Smooth muscle cell (in vitro differentiated cells): ENCODE measurements at regions not wholly inside any gene's neighbourhood (a gene's known extent, or its start where the extent isn't known, plus 50 kb on each side); places are given as distances from the start of the nearest gene placed in this dataset.

Experiments used
- DNase-seq: peaks from one replicate; lab custom pipeline; 2025; ENCODE audit not compliant: unreplicated experiment; lab: John Stamatoyannopoulos, UW
- H2AFZ ChIP-seq: fragments of 200-600 bp; sonication (generic); 2 replicates; pipeline ENCODE4 v1.6.0; 2016; ENCODE audit warnings: antibody characterized with exemption, low read depth, mild to moderate bottlenecking
- H3F3A ChIP-seq: fragments of 200-600 bp; sonication (generic); 2 replicates; pipeline ENCODE4 v1.6.0; 2017; ENCODE audit warnings: antibody characterized with exemption, low read depth
- H3K27ac ChIP-seq: fragments of 200-600 bp; sonication (generic); 2 replicates; pipeline ENCODE4 v1.5.1; 2016; ENCODE audit warnings: low read depth, mild to moderate bottlenecking
- H3K27me3 ChIP-seq: fragments of 200-600 bp; sonication (generic); 2 replicates; pipeline ENCODE4 v1.6.1; 2016; ENCODE audit warnings: low read depth, mild to moderate bottlenecking
- H3K36me3 ChIP-seq: fragments of 200-600 bp; sonication (generic); 2 replicates; pipeline ENCODE4 v1.5.1; 2016; ENCODE audit warnings: low read depth
- H3K4me1 ChIP-seq: fragments of 200-600 bp; sonication (generic); 2 replicates; pipeline ENCODE4 v1.5.1; 2016; ENCODE audit warnings: low read depth
- H3K4me2 ChIP-seq: fragments of 200-600 bp; sonication (generic); 2 replicates; pipeline ENCODE4 v1.6.0; 2016; ENCODE audit warnings: mild to moderate bottlenecking
- H3K4me3 ChIP-seq: fragments of 200-600 bp; sonication (generic); 2 replicates; pipeline ENCODE4 v1.5.1; 2016; ENCODE audit warnings: mild to moderate bottlenecking
- H3K79me2 ChIP-seq: fragments of 200-600 bp; sonication (generic); 2 replicates; pipeline ENCODE4 v1.6.0; 2016; ENCODE audit warnings: low read depth, mild to moderate bottlenecking
- H3K9ac ChIP-seq: fragments of 200-600 bp; sonication (generic); 2 replicates; pipeline ENCODE4 v1.6.0; 2016; ENCODE audit warnings: low read depth
- H3K9me3 ChIP-seq: fragments of 200-600 bp; sonication (generic); replicated peaks from 2 replicates; pipeline ENCODE4 v1.5.1; 2016; ENCODE audit warnings: low read depth
- H4K20me1 ChIP-seq: fragments of 200-600 bp; sonication (generic); 2 replicates; pipeline ENCODE4 v1.6.0; 2016; ENCODE audit warnings: low read depth
- WGBS: methylation state at CpG from one replicate; pipeline ENCODE4 v1.1.7; 2016; ENCODE audit warnings: low lambda C conversion rate; 5-methylcytosine and 5-hydroxymethylcytosine counted together
- TF ChIP-seq, protein P1 (sequence below): fragments of 200-600 bp; sonication (generic); IDR thresholded peaks from 2 replicates; pipeline ENCODE4 v1.5.1; 2017; ENCODE audit warnings: borderline replicate concordance, mild to moderate bottlenecking, antibody characterized with exemption; ENCODE audit not compliant: insufficient read depth, poor library complexity, severe bottlenecking

GRCh38 chr1:57966340-57966739, 542.5 kb upstream of the DAB1 start:
- H3K27ac ChIP-seq, result no peak overlapping the region
- H3K4me1 ChIP-seq, result no peaks in the 10 kb centered on the region
- TF ChIP-seq, protein P1, sequence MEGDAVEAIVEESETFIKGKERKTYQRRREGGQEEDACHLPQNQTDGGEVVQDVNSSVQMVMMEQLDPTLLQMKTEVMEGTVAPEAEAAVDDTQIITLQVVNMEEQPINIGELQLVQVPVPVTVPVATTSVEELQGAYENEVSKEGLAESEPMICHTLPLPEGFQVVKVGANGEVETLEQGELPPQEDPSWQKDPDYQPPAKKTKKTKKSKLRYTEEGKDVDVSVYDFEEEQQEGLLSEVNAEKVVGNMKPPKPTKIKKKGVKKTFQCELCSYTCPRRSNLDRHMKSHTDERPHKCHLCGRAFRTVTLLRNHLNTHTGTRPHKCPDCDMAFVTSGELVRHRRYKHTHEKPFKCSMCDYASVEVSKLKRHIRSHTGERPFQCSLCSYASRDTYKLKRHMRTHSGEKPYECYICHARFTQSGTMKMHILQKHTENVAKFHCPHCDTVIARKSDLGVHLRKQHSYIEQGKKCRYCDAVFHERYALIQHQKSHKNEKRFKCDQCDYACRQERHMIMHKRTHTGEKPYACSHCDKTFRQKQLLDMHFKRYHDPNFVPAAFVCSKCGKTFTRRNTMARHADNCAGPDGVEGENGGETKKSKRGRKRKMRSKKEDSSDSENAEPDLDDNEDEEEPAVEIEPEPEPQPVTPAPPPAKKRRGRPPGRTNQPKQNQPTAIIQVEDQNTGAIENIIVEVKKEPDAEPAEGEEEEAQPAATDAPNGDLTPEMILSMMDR, result no peak
- 69% methylated on average over 5 of the region's 5 CpGs for WGBS
- H3F3A ChIP-seq, result no peaks in the 10 kb centered on the region
- no peaks in the 10 kb centered on the region for H3K9me3 ChIP-seq
- no peak overlapping the region for H3K9ac ChIP-seq
- H3K79me2 ChIP-seq, result no peaks in the 10 kb centered on the region
- no peak overlapping the region for H3K4me3 ChIP-seq
- H3K4me2 ChIP-seq, result no peak overlapping the region
- H3K27me3 ChIP-seq, result peaks cover 5% of the 10 kb centered on the region
- no peak overlapping the region for H2AFZ ChIP-seq
- no peak for DNase-seq
- no peaks in the 10 kb centered on the region for H3K36me3 ChIP-seq
- no peaks in the 10 kb centered on the region for H4K20me1 ChIP-seq

DNA sequence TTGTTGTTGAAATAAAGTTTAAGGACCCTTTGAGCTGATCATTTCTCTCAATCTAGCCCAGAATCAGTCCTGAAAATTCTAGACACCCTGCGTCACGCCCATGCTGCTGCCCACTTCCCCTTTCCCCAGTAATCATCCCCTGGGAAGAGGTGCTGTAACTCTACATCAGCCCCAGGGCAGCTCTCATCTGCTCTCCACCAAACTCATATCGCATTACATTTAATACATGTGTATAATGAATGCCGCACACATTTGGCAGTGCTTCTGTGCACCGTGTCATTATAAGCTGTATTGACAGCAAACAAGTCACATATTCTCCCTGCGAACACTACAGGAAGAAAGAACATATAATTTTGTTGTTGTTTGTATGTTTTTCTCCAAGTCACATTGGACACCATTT, 539.7 kb upstream of the DAB1 start:
- H2AFZ ChIP-seq, result no peak overlapping the region

GRCh38 chr1:57959531-57960241, 535.8 kb upstream of the DAB1 start:
- H3K27ac ChIP-seq, result no peak overlapping the region
- no peaks in the 10 kb centered on the region for H3F3A ChIP-seq
- no peaks in the 10 kb centered on the region for H3K36me3 ChIP-seq
- no peak for DNase-seq
- H3K9me3 ChIP-seq, result no peaks in the 10 kb centered on the region
- H4K20me1 ChIP-seq, result no peaks in the 10 kb centered on the region
- H3K79me2 ChIP-seq, result no peaks in the 10 kb centered on the region
- H3K27me3 ChIP-seq, result peaks cover 12% of the 10 kb centered on the region
- no peak overlapping the region for H3K9ac ChIP-seq
- no peak overlapping the region for H2AFZ ChIP-seq
- TF ChIP-seq, protein P1, result no peak
- no peak overlapping the region for H3K4me2 ChIP-seq
- H3K4me3 ChIP-seq, result no peak overlapping the region
- no peaks in the 10 kb centered on the region for H3K4me1 ChIP-seq
- 73% methylated on average over 8 of the region's 8 CpGs for WGBS

More for the DNA sequence above, 539.7 kb upstream of the DAB1 start:
- no peaks in the 10 kb centered on the region for H3K36me3 ChIP-seq
- no peak overlapping the region for H3K4me3 ChIP-seq
- H3K27me3 ChIP-seq, result peaks cover 11% of the 10 kb centered on the region
- no peaks in the 10 kb centered on the region for H3K79me2 ChIP-seq
- TF ChIP-seq, protein P1, result no peak
- no peaks in the 10 kb centered on the region for H4K20me1 ChIP-seq
- H3K4me2 ChIP-seq, result no peak overlapping the region
- WGBS, result 95% methylated on average over 6 of the region's 6 CpGs
- H3K9ac ChIP-seq, result no peak overlapping the region
- no peaks in the 10 kb centered on the region for H3K4me1 ChIP-seq
- H3K9me3 ChIP-seq, result no peaks in the 10 kb centered on the region
- no peaks in the 10 kb centered on the region for H3F3A ChIP-seq
- no peak overlapping the region for H3K27ac ChIP-seq
- DNase-seq, result no peak

DNA sequence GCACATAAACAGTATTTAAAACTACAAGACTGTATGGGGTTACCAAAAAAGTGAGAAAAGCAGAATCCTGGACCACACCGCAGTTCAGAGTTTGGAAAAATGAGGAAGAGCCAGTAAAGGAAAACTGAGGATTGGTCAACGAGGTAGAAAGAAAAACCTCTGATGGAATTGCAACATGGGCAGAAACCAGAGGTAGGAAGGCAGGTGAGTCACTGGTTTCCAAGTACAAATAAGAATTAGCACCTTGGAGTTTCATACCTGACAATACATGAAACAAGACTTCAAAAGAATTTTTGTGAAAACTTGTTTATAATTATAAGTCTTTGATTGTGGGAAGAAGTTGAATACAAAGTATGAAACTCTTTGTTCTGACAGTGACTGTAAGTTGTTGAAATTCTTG, 533.7 kb upstream of the DAB1 start:
- H2AFZ ChIP-seq, result no peak overlapping the region
- WGBS, result 87% methylated on average over 2 of the region's 2 CpGs
- no peak overlapping the region for H3K9ac ChIP-seq
- TF ChIP-seq, protein P1, result no peak
- DNase-seq, result no peak
- no peak overlapping the region for H3K4me2 ChIP-seq
- no peaks in the 10 kb centered on the region for H3K36me3 ChIP-seq
- no peaks in the 10 kb centered on the region for H3K4me1 ChIP-seq
- no peaks in the 10 kb centered on the region for H3F3A ChIP-seq
- no peak overlapping the region for H3K4me3 ChIP-seq
- H3K27me3 ChIP-seq, result peaks cover 12% of the 10 kb centered on the region
- H3K27ac ChIP-seq, result no peak overlapping the region
- no peaks in the 10 kb centered on the region for H3K79me2 ChIP-seq
- H4K20me1 ChIP-seq, result no peaks in the 10 kb centered on the region
- H3K9me3 ChIP-seq, result no peaks in the 10 kb centered on the region
